ENCODE measurements at regions not wholly inside any gene's neighbourhood (a gene's known extent, or its start where the extent isn't known, plus 50 kb on each side); places are given as distances from the start of the nearest gene placed in this dataset.
A peak's percentile ranks its signal among the peaks of the same experiment; 100 is the strongest.

DNA sequence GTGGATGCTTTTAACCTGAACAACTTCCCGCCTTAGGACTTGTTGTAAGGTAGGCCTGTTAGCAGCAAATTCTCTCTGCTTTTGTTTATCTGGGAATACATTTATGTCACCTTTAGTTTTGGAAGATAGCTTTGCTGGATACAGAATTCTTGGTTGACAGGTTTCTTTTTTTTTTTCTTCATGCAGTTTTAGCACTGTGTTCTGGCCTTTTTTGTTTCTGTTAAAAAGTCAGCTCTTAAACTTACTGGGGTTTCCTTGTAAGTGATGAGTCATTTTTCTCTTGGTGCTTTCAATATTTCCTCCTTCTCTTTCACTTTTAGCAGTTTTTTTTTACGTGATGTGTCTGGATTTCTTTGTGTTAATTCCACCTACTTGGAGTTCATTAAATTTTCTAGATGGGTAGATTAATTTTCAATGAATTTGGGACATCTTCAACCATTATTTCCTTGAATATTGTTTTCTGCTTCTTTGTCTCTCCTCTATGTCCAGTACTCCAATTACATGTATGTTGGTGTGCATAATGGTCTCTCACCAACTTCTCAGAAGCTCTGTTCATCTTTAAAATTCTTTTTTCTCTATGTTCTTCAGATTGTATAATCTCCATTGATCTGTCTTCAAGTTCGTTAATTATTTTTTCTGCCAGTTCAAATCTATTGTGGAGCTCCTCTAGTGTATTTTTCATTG lies 188.2 kb upstream of the ZNF536 start:
- H3K36me3 Mint-ChIP-seq (ENCODE audit: insufficient read depth), result no peaks in the 10 kb centered on the region
- DNase-seq, result no peak
- ATAC-seq, result no peak
- no peaks in the 10 kb centered on the region for H3K27me3 Mint-ChIP-seq (ENCODE audit: low read depth)
- H3K9me3 Mint-ChIP-seq, result peaks cover 40% of the 10 kb centered on the region
- no peak overlapping the region for H3K4me3 Mint-ChIP-seq
- no peaks in the 10 kb centered on the region for H3K4me1 Mint-ChIP-seq (ENCODE audit: low read depth)

DNA sequence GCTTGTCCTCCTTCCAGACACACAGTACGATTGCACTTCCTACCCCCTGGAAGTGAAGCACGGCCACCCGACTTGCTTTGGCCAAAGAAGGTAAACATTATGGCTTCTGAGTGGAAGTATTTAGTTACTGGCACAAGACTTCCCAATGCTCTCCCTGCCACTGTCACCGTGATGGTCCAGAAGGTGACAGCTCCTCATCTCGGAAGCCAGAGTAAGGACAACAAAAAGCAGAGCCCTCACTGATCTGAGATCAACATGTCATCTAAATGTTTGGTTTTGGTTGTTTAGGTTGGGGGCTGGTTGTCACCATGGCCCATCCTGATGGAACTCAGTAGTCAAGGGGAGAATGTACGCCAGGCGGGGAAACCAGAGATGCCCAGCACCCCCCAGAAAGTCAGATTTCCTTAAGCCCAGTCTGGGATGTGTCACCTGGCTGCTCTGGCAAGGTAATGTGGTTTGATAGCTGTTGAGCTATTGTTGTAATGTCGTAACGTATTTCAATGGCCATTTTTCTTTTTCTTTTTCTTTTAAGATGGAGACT lies 170.1 kb upstream of the ZNF536 start:
- no peak for ATAC-seq
- Mint-ChIP-seq H3K27me3 (ENCODE audit: low read depth) (peaks cover 3% of the 10 kb centered on the region), H3K9me3 (peaks cover 13% of the 10 kb centered on the region), H3K4me3 (no peak overlapping the region), H3K4me1 (ENCODE audit: low read depth) (no peaks in the 10 kb centered on the region), H3K36me3 (ENCODE audit: insufficient read depth) (no peaks in the 10 kb centered on the region)
- DNase-seq, result no peak

DNA sequence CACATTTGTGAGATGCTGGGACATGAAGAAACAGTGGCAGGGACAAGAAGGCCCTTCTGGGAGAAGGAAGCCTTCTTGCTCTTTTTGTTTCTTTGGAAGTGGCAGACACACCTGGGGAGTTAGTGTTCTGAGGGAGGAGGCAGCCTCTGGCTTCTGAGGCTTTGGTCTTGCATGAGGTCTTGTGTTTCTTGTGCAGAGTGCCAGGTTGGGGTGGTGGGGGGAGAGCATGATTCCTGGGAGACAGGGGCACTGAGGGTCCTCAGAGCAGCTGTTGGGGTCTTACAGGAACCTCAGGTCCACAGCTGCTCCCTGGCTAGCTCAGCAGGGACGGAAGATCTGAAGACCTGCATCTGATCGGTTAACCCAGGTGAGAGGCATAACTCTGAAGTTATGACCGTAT lies 167.5 kb upstream of the ZNF536 start:
- peaks cover 2% of the 10 kb centered on the region for H3K27me3 Mint-ChIP-seq (ENCODE audit: low read depth)
- no peak for DNase-seq
- no peak for ATAC-seq

DNA sequence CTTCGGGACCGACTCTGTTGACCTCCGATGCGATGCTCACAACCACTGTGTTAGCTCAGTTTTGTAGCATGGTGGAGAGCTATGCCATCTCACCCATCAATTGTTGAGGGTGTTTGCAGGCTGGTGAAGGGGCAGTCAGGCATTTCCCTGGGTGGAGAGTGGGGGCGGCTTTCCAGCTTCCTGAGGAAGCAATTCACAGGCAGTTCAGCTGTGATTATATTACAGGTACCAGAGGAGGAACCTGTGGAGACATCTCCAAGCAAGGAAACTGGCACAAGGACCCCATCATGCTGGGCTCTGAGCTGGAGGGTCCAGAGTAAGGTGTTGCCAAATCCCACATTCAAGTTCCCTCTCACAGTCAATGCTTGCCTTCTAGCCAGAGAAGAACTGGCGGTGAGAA lies 166.0 kb upstream of the ZNF536 start:
- no peaks in the 10 kb centered on the region for H3K4me1 Mint-ChIP-seq (ENCODE audit: low read depth)

More for the DNA sequence above, 167.5 kb upstream of the ZNF536 start:
- no peaks in the 10 kb centered on the region for H3K36me3 Mint-ChIP-seq (ENCODE audit: insufficient read depth)
- no peak overlapping the region for H3K4me3 Mint-ChIP-seq
- no peaks in the 10 kb centered on the region for H3K9me3 Mint-ChIP-seq
- no peaks in the 10 kb centered on the region for H3K4me1 Mint-ChIP-seq (ENCODE audit: low read depth)

DNA sequence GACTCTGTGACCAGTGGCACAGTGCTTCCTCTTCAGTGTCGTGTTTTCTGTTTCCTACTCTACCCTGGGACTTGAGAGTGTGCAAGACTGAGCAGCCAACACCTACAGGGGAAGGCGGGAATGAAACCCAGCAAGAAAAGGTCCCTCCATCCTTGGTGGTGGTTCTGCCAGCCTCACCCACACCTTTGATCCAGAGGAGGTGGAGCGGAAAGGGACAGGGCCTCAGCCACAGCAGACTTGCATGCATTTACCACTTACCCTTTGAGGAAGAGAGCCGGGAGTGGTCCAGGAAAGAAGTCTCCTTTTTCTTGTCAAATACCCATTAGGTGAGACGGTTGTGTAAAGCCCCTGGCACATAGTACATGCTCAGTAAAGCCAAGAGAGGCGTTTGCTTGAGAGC lies 164.8 kb upstream of the ZNF536 start:
- DNase-seq (no peak), ATAC-seq (no peak)
- Mint-ChIP-seq H3K9me3 (no peaks in the 10 kb centered on the region), H3K4me3 (no peak overlapping the region), H3K36me3 (ENCODE audit: insufficient read depth) (no peaks in the 10 kb centered on the region), H3K4me1 (ENCODE audit: low read depth) (no peaks in the 10 kb centered on the region), H3K27me3 (ENCODE audit: low read depth) (peaks cover 5% of the 10 kb centered on the region)

More for the DNA sequence above, 166.0 kb upstream of the ZNF536 start:
- no peak for ATAC-seq
- H3K27me3 Mint-ChIP-seq (ENCODE audit: low read depth), result peaks cover 4% of the 10 kb centered on the region
- H3K4me3 Mint-ChIP-seq, result no peak overlapping the region
- H3K9me3 Mint-ChIP-seq, result no peaks in the 10 kb centered on the region
- no peak for DNase-seq
- H3K36me3 Mint-ChIP-seq (ENCODE audit: insufficient read depth), result no peaks in the 10 kb centered on the region

DNA sequence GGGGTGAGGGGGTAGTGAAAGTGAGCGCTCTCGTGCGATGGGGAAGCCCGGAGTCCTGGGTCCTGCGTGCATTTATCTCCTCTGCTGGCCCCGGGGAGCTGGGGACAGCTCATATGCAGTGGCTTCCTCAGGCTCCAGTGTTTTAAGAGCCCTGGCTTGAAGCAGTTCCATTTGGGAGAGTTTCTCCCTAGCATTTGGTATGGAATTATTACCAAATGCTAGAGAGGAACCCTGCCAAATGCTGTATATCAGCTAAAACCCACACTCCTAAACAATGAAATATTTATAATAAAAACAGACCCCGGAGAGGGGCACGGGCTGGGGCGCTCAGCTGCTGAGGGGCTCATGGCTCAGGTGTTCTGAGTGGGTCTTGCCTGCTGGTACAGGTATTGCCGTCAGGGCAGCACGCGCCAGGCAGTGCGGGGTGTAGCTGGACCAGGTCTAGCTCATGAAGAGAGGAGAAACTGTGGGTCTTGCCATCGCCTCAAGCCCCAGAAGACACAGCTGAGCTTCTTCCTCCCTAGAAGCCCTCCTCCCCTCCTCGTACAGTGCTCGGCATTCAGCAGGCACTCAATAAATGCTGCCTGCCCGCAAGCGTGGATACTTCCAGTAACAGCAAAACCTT lies 163.6 kb upstream of the ZNF536 start:
- DNase-seq, result no peak
- Mint-ChIP-seq H3K4me1 (ENCODE audit: low read depth) (no peaks in the 10 kb centered on the region), H3K27me3 (ENCODE audit: low read depth) (peaks cover 12% of the 10 kb centered on the region), H3K4me3 (no peak overlapping the region), H3K36me3 (ENCODE audit: insufficient read depth) (no peaks in the 10 kb centered on the region), H3K9me3 (no peaks in the 10 kb centered on the region)
- ATAC-seq, result no peak

DNA sequence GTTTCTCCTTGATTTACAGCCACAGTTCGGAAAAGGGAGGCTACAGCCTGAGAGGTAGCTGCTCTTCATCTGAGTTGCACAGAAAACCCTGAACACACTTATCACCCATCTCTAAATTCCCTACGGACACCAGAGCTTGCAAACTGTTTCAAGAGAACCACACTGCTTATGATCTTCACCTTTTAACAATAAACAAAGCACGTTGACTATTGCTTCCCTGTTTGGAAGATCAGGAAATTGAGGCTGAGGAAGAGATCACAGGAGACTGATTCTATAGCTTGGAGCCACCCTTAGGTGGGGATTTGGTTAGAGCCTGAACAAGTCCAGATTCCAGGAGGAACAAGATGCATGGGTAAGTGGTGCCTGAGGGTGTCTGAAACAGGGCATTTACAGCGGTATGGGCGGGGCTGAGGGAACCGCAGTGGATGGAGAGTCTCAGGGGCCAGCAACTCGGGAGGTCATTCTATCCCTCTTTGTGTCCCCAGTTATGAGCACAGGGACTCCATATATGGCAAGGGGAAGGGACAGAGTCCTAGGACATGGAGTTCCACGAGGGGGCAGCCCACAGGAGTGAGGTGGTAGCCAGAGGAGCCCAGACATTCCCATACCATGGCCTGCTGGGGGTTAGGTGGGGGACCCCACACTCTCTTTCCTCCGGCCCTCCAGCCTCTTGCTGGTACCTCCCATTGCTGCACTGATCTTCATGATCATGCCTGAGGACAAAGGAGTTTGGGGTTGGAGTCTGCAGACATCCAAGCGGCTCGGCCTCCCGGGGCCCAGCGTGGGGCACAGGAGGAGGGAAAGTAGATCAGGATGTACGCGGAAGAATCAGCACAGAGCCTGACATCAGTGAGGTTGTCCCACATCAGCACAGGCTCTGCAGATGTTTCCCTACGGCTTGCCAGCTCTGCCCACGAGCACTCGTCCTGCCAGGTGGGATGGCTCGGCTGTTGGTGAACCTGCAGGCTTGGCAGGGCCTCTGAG lies 162.3 kb upstream of the ZNF536 start:
- H3K27me3 Mint-ChIP-seq (ENCODE audit: low read depth), result peaks cover 16% of the 10 kb centered on the region
- no peak for DNase-seq

DNA sequence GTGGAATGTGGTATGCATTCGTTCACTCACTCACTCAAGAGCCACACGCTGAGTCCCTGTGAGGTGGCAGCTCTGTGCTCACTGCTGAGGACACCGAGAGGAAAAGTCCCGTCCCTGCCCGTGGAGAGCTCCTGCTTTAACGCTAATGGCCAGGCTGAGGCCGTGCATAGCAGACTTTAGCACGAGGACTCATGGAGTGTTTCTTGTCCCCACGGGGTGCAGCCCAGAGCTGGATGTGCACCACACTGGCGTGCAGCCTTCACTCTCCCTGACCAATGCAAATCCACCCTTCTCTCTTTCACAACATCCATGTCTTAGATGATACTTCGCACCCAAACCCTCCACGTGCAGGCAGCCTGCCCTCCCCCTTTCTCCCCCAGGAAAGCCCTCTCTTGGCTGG lies 159.6 kb upstream of the ZNF536 start:
- Mint-ChIP-seq H3K27me3 (ENCODE audit: low read depth) (peaks cover 18% of the 10 kb centered on the region), H3K9me3 (no peaks in the 10 kb centered on the region), H3K4me1 (ENCODE audit: low read depth) (peaks cover 5% of the 10 kb centered on the region), H3K4me3 (no peak overlapping the region), H3K36me3 (ENCODE audit: insufficient read depth) (no peaks in the 10 kb centered on the region)
- ATAC-seq, result no peak
- DNase-seq, result no peak

More for the DNA sequence above, 162.3 kb upstream of the ZNF536 start:
- Mint-ChIP-seq H3K36me3 (ENCODE audit: insufficient read depth) (no peaks in the 10 kb centered on the region), H3K4me1 (ENCODE audit: low read depth) (peaks cover 4% of the 10 kb centered on the region), H3K9me3 (no peaks in the 10 kb centered on the region), H3K4me3 (no peak overlapping the region)
- no peak for ATAC-seq

DNA sequence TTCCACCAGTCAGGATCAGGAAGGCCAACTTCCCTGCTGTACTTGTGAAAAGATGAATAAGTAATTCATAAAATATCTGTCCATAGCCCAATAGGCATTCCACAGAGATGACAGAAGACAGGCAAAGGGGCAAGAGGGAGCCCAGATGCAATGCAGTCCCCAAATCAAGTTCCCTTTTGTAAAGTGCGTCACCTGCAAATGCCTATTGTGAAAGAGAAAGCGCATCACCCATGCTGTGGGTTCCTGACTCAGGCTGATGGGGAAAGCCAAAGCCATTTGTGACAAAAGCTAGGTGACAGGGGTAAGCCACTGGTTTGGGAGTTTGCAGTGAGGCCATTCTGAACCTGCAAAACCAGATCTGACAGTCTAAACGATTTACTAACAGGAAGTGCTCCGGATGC lies 157.5 kb upstream of the ZNF536 start:
- ATAC-seq, result peak; percentile 88
- DNase-seq, result no peak
- no peak overlapping the region for H3K4me3 Mint-ChIP-seq
- peaks cover 21% of the 10 kb centered on the region for H3K27me3 Mint-ChIP-seq (ENCODE audit: low read depth)
- no peaks in the 10 kb centered on the region for H3K36me3 Mint-ChIP-seq (ENCODE audit: insufficient read depth)
- H3K4me1 Mint-ChIP-seq (ENCODE audit: low read depth), result peaks cover 5% of the 10 kb centered on the region
- H3K9me3 Mint-ChIP-seq, result no peaks in the 10 kb centered on the region

DNA sequence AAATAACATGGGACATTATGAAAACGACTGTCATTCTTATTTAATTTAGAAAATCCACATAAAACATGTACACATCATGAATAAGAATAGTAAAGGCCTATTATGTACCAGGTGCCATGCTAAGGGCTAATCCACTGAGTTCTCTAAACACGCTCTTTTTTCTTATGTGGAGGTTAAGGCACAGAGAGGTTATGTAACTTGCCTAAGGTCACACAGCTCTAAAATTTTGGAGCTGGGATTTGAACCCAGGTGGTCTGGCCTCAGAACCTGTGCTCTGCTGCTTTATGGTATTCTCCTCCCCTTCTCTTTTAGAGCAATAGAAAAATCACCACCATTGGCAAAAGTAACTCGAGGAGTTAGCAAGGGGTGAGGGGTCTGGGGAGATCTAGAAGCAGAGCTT lies 156.9 kb upstream of the ZNF536 start:
- no peaks in the 10 kb centered on the region for H3K9me3 Mint-ChIP-seq
- H3K4me1 Mint-ChIP-seq (ENCODE audit: low read depth), result peaks cover 5% of the 10 kb centered on the region
- H3K27me3 Mint-ChIP-seq (ENCODE audit: low read depth), result peaks cover 24% of the 10 kb centered on the region
- DNase-seq, result no peak
- no peak overlapping the region for H3K4me3 Mint-ChIP-seq
- no peaks in the 10 kb centered on the region for H3K36me3 Mint-ChIP-seq (ENCODE audit: insufficient read depth)
- ATAC-seq, result no peak

DNA sequence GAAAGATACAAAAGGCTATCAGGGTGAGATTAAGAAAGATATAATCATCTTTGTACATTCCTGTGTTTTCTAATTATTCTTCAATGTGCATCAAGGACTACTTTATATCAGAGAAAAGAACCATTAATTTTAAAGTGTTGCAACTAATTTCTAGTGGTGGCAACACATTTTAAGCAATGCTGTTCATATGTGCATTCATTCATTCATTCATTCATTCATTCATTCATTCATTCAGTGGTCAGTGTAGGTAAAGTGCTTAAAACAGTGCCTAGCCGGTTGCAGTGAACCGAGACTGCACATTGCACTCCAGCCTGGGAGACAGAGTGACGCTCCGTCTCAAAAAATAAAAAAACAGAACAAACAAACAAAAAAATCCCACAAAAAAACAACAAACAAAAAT lies 155.7 kb upstream of the ZNF536 start:
- Mint-ChIP-seq H3K36me3 (ENCODE audit: insufficient read depth) (no peaks in the 10 kb centered on the region), H3K4me1 (ENCODE audit: low read depth) (peaks cover 5% of the 10 kb centered on the region), H3K27me3 (ENCODE audit: low read depth) (peaks cover 35% of the 10 kb centered on the region), H3K4me3 (no peak overlapping the region), H3K9me3 (no peaks in the 10 kb centered on the region)
- DNase-seq, result no peak
- ATAC-seq, result no peak

DNA sequence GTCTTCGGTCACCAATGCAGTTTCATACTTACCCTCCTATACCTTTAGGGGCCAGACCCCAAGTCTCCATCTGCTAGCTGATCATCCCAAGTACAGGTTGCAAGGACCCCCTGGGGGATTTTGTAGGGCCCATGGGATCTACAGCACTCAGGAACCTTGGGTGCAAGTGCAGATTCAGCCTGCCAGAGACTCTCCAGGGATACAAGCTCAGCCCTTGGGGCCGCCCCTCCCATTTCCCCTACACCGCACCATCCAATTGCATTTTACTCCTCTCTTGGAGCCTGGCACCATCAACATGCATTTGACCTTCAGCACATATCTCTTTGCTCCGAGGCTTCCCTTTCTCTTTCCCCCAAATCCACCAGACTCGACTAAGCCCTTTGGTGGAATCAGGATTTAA lies 154.7 kb upstream of the ZNF536 start:
- ATAC-seq (no peak), DNase-seq (no peak)
- Mint-ChIP-seq H3K36me3 (ENCODE audit: insufficient read depth) (no peaks in the 10 kb centered on the region), H3K4me1 (ENCODE audit: low read depth) (peaks cover 5% of the 10 kb centered on the region), H3K27me3 (ENCODE audit: low read depth) (peaks cover 40% of the 10 kb centered on the region), H3K9me3 (no peaks in the 10 kb centered on the region), H3K4me3 (no peak overlapping the region)

DNA sequence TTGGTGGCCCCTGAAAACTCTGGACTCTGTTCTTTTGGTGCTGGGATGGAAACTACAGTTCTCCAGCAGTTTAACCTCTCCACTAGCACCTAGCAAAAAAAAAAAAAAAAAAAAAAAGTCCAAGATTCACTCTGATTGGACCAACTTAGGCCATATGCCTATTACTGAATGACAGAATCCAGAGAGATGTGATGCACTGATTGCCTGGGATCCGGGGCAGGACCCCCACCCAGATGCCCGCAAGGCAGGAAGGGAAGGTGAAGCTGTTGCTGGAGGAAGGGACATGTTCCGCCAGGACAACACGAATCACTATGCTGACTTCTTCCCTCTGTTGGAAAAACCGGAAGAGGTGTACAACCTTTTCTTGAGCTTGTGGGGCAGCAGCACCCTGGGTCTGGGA lies 152.5 kb upstream of the ZNF536 start:
- Mint-ChIP-seq H3K36me3 (ENCODE audit: insufficient read depth) (no peaks in the 10 kb centered on the region), H3K4me1 (ENCODE audit: low read depth) (peaks cover 6% of the 10 kb centered on the region), H3K4me3 (no peak overlapping the region), H3K9me3 (no peaks in the 10 kb centered on the region), H3K27me3 (ENCODE audit: low read depth) (peaks cover 49% of the 10 kb centered on the region)
- DNase-seq (no peak), ATAC-seq (no peak)

DNA sequence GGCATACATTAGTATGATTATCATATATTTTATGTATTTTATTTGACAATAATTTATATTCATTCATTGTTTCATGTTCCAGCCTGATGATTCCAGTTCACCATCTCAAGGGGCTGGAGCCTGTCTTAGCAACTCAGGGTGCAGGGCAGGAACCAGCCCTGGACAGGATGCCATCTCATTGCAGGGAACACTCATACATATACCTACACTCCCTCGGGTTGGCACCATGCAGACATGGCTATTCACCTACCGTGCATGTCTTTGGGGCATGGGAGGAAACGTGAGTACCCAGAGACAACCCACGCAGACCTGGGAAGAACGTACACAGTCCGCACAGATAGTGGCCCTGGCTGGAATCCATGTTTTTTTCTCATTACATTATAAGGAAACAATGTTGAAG lies 151.0 kb upstream of the ZNF536 start:
- Mint-ChIP-seq H3K4me3 (no peak overlapping the region), H3K27me3 (ENCODE audit: low read depth) (peaks cover 54% of the 10 kb centered on the region), H3K9me3 (no peaks in the 10 kb centered on the region), H3K36me3 (ENCODE audit: insufficient read depth) (no peaks in the 10 kb centered on the region), H3K4me1 (ENCODE audit: low read depth) (peaks cover 10% of the 10 kb centered on the region)
- DNase-seq (no peak), ATAC-seq (no peak)
